Renal cortex interstitium (tissue), 11 donors: ENCODE measurements at regions not wholly inside any gene's neighbourhood (a gene's known extent, or its start where the extent isn't known, plus 50 kb on each side); places are given as distances from the start of the nearest gene placed in this dataset.

Experiments
- DNase-seq, 11 donors: peaks; one replicate each; pipeline ENCODE4 v3.0.0-alpha.2; 2013; ENCODE audit warnings: low read depth in 9 of 11, low spot score in 4 of 11; ENCODE audit errors: extremely low read depth in 1 of 11

GRCh38 chr11:22510010-22510409 is 115.6 kb downstream of the FANCF start:
- DNase-seq, result no peak

DNA sequence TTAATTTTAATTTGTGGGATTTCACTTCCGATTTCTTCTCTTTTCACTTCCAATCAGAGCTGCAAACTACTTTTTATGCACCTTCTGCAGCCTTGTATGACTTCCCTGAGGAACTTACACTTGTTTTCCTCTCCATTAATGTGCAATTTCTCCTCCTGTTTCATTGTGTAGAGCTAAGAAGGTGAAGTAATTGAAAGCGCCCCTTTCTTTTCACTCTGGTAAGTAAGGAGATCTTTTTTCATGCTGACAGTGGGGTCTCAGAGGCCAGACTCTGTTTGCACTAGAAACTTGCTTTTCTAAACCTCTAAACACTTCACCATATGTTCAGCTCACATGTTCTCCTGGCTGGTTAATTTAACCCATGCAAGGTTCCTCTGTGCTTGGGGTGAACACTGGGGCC is 117.0 kb downstream of the FANCF start:
- DNase-seq, result peak in 2 of 11 donors; percentile 9 to 15

GRCh38 chr11:22497474-22497873 is 128.1 kb downstream of the FANCF start:
- no peak for DNase-seq

DNA sequence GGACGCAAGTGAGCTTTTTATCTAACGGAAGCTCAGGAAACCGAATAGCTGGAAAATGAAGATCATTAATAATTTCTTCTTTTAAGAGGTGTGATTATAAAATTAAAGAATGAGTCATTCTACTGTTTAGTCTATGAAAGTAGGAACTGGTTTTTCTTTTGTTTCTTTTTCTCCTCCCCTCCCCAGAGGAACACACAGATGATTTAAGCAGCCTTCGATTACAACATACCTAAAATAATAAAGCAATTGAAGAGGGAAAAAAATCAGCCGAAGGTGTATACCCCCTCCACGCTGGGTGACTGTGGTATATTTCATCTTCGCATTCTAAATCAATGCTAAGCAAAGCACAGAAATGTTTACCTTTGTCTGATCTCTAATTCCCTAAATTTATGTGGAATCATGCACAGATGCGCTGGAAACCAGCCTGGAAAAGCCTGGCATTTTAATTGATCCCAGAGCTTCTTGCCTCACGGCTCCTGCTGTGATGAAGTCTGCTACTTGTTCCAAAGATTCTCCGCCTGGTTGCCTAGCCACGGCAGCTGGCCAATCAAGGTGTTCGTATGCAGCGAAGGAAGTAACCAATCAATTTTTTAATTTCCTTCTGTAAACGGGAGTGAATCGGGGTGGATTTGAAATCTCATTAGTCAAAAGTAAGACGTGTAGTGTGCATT is 133.9 kb downstream of the FANCF start:
- no peak for DNase-seq

DNA sequence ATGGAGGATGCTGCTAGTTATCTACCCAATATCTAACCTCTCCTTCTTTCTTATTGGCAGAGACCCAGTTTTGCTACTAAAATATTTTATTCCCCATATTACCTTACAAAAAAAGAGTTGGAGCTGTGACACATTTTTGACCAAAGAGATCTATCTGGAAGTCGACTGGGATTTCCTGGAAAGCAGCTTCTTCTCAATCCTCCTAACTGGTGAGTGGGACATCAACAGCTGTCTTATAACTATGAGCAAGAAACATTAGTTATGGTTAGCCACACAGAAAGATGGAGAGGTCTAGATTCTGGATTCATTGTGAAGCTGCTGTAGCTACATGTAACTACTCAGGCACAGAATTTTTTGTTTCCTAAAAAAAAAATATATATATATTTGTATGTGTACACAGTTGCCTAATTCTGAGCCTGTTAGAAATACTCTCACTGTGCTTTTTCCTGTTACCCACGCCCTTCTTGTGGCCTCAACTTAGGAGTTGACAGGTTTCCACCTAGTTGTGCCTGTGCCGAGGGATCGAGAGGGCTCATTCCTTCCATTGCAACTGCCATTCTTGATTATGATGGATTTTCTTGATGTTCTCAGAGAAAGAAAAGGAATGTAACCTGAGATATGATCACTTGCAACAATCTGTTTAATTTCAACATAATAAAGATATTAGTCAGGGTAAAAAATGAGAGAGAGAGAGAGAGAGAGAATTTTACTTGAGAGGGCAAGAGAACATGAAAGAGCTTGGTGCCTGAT is 142.0 kb downstream of the SLC17A6 start:
- DNase-seq, result no peak

- no peak for DNase-seq
These were observed 141.0 kb downstream of the SLC17A6 start for GRCh38 chr11:22479208-22479607.

DNA sequence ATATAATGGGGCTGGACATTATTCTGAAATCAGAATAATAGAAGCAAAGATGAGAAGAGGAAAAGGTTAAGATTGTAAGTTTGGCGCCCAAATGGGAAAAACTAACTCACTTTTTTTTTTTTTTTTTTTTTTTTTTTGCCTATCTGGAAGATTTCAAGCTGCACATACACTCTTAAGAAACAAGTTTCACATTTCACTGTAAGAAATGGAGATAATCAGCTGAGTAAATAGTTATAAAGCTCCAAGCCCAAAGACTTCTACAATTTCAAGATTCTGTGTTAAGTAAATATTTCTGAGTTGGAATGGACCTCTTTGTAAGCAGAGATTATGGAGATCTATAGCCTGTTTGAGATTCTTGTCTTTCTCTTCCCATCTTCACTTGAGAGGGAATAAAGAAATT is 140.0 kb downstream of the SLC17A6 start:
- DNase-seq, result no peak

GRCh38 chr11:22477312-22477711 is 139.1 kb downstream of the SLC17A6 start:
- no peak for DNase-seq

- DNase-seq, result no peak
These were observed 138.4 kb downstream of the SLC17A6 start for GRCh38 chr11:22476589-22476988.

GRCh38 chr11:22474616-22475015 is 136.4 kb downstream of the SLC17A6 start:
- DNase-seq, result no peak

DNA sequence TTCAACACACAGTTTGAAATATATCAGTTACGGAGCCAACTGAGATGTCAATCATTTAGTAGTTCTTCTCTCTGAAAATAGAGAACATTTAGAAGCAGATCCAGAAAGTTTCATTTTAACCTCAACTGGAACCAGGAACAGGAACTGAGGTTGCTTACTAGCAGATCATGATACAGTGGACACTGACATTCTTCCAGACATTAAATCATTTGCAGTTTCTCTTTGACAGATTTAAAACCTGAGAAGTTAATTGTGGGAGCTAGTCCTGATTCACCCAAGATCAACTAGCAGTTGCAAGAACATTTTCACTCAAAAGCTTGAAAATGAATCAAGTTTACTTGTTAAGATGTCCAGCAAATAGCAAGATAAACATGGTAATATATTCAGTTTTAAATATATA is 135.4 kb downstream of the SLC17A6 start:
- no peak for DNase-seq

- no peak for DNase-seq
These were observed 134.1 kb downstream of the SLC17A6 start for GRCh38 chr11:22472306-22472705.

GRCh38 chr11:22471385-22471784 is 133.2 kb downstream of the SLC17A6 start:
- DNase-seq, result no peak

DNA sequence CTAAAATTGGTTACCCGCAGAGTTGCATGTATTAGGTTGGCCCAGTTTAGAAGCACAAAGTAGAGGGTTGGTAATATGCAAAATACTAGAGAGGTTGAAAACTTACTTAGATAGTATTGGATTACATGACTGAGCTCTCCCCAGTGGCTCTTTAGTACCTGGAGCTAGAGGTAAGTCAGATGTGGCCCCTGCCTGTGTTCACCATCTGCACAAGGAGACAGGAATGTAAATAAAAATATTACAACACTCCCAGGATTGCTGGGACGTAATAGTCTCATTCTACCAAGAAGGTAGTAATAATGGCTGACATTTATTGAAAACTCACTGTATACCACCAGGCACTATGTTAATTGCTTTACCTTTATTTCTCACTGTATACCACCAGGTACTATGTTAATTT is 129.6 kb downstream of the SLC17A6 start:
- no peak for DNase-seq

GRCh38 chr11:22467248-22467647 is 129.1 kb downstream of the SLC17A6 start:
- DNase-seq, result no peak

DNA sequence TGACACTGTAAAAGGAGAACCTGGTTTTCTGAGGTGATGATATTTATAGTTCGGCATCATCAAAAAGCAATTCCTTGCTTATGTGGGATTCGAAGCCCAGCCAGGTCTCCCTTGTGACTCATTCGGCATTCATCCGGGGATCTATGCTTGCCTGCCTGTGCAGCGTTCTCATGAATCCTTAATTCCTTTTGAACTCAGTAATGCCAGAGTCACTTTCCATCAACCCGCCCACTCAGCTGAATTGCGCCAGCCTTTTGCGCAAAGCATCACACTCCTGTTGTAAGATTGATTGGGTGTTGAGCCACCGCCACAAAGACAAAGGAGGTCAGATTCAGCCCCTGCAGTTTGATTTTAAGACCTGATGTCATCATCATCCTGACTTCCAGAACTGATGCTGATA is 128.6 kb downstream of the SLC17A6 start:
- DNase-seq, result no peak

GRCh38 chr11:22466351-22466750 is 128.2 kb downstream of the SLC17A6 start:
- DNase-seq, result no peak

- no peak for DNase-seq
These were observed 127.4 kb downstream of the SLC17A6 start for GRCh38 chr11:22465620-22466019.

DNA sequence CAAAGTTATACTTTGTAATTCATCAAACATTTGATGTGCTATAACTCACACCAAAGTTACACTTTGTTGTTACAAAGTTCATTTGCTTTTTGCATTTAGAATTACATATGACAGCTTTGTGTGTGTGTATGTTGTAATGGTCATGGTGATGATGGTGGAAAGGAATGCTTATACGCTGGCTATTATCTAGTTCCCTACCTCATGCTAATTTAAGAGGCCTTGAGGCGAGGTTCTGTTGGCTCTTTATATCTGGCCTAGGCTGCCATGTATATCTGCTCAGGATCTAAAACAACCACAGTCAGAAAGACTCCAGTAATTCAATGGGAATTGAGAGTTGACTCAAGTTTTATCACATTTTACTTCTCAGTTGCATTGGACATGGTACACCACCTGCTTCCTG is 123.4 kb downstream of the SLC17A6 start:
- DNase-seq, result no peak

DNA sequence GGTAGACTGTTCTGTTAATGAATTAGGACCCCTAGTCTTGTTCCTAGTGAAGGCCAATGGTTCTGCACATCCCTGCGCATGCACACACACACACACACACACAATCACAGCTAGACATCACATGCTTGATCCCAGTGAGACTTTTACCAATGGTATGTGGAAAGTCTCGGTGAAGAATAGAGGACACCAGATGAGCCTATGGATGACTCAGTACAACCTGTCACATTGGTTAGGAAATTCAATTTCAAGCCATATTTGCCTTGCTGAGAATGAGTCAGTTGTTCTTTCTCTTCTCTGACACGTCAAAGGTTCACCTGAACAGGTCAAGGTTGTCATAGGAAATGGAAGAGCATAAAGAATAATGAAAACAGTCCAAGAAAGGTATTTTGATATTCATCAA is 122.0 kb downstream of the SLC17A6 start:
- DNase-seq, result no peak

DNA sequence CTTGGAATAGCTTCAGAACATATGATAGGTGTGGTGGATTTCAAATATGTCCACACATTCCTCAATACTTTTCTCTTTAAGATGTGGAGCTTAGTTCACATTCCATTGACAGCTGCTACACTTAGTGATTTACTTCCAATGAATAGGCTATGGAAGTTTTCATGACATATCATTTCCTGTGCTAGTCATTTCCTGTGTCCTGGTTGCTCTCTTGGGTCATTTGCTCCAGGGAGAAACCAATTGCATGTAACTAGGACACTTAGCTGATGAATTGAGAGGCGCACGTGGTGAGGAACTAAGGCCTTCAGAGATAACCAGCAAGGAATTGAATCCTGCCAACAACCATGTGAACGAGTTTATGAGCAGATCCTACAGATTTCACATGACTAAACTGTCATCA is 120.9 kb downstream of the SLC17A6 start:
- no peak for DNase-seq
